Medulla oblongata (tissue), 1 donor: ENCODE measurements at regions not wholly inside any gene's neighbourhood (a gene's known extent, or its start where the extent isn't known, plus 50 kb on each side); places are given as distances from the start of the nearest gene placed in this dataset.

Experiments
- DNase-seq: peaks from one replicate; pipeline ENCODE4 v3.0.0-alpha.2; 2015; ENCODE audit errors: extremely low spot score

DNA sequence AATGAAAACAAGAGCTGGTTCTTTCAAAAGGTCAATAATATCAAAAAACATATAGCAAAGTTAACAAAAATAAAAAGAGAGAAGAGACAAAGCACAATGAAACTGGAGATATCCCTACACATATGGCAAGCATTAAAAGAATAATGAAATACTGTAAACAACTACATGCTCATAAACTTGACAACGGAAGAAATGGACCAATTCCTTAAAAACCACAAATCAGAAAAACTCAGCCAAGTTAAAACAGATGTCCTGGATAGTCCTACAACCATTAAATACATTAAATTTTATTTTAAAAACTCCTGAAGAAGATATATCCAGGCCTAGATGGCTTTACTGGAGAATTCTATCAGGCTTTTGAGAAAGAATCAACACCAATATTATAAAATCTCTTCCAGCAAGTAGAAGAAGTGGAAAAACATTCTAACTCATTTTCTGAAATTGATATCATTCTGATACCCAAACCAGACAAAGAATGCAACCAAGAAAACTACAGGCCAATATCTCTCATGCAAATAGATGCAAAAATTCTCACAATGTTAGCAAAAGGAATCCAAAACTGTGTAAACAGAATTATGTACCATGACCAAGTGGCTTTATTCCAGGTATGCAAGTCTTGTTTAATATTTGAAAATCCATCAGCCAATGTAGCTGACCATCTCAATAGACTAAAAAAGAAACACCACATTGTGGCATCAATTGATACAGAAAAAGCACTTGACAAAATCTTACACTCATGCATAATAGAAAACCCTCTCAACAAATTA lies 56.1 kb upstream of the LRRC7 start:
- no peak for DNase-seq

DNA sequence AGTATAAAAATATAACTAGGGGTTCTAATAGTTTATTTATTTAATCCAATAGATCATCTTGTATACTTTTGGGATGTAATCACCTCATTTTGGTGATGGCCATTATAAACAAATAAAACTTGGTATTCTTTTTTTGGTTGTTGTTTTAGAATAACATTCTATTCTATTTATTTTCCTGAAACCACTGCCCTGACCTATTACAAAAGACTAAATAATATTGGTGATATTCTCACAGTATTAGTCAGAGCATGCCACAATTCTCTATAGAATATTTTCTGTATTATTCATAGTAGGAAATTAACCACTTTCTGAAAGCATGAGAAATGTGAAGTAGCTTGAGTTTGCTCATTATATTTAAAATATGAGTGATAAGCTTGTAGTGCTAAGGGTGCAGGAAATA lies 54.1 kb upstream of the LRRC7 start:
- no peak for DNase-seq
